GM10248 (cell line): ENCODE measurements at regions not wholly inside any gene's neighbourhood (a gene's known extent, or its start where the extent isn't known, plus 50 kb on each side); places are given as distances from the start of the nearest gene placed in this dataset.
"Not testable (repeated sequence)": the region's sequence is repeated elsewhere in the genome, so short reads cannot be mapped to it uniquely, and the experiment has no call there.

Experiments used
- CTCF ChIA-PET: fragments of 300-600 bp; sonication (Branson Sonifier 250); formaldehyde crosslinking; extraction: SDS; loops from one replicate; lab custom pipeline; 2021; ENCODE audit warnings: antibody characterized with exemption; lab: Yijun Ruan, JAX
- POLR2A ChIA-PET: fragments of 350-650 bp; sonication (Branson Sonifier 250); formaldehyde crosslinking; extraction: SDS; loops from one replicate; lab custom pipeline; 2020; ENCODE audit warnings: antibody characterized with exemption; lab: Yijun Ruan, JAX
- DNase-seq: peaks from one replicate; pipeline ENCODE4 v3.0.0; 2012; ENCODE audit errors: extremely low spot score
- CTCF ChIP-seq: IDR thresholded peaks from 2 replicates; pipeline ENCODE4 v1.5.1; 2012; ENCODE audit warnings: mild to moderate bottlenecking, low read depth; ENCODE audit errors: extremely low read depth, missing control alignments, control extremely low read depth

GRCh38 chr7:138208864-138209263, 132.6 kb downstream of the AKR1D1 start:
- ChIA-PET CTCF (no interaction called here), POLR2A (no interaction called here)
- no peak for TF ChIP-seq CTCF
- no peak for DNase-seq

GRCh38 chr7:138212314-138212713, 136.1 kb downstream of the AKR1D1 start:
- no peak for TF ChIP-seq CTCF
- ChIA-PET CTCF (interaction anchor here (1.1 kb wide), 1 partner anchor 8 kb away, joined by 3 read pairs; no protein-coding TSS in a partner anchor), POLR2A (no interaction called here)
- DNase-seq = no peak

- no peak for DNase-seq
- ChIA-PET POLR2A (no interaction called here), CTCF (interaction anchor here (1.2 to 1.7 kb wide), 2 partner anchors 21 to 23 kb away, joined by 3 read pairs; no protein-coding TSS in a partner anchor)
- TF ChIP-seq CTCF = no peak
Observed at GRCh38 chr7:138214926-138215325, 138.7 kb downstream of the AKR1D1 start.

- DNase-seq, POLR2A ChIA-PET, CTCF ChIA-PET: not testable (repeated sequence)
Observed at GRCh38 chr7:138220321-138220720, 144.1 kb downstream of the AKR1D1 start.

- POLR2A ChIA-PET, DNase-seq, CTCF ChIA-PET: not testable (repeated sequence)
Observed at GRCh38 chr7:138221388-138221787, 145.1 kb downstream of the AKR1D1 start.

- no peak for DNase-seq
- CTCF ChIA-PET = interaction anchor here (1.0 to 1.5 kb wide), 2 partner anchors 26 to 86 kb away, joined by 3 to 5 read pairs; no protein-coding TSS in a partner anchor
- TF ChIP-seq CTCF = no peak
- POLR2A ChIA-PET = no interaction called here
Observed at GRCh38 chr7:138223402-138223879, 147.2 kb downstream of the AKR1D1 start.

- no peak for DNase-seq
- POLR2A ChIA-PET = no interaction called here
- CTCF ChIA-PET = no interaction called here
- TF ChIP-seq CTCF = no peak
Observed at GRCh38 chr7:138226001-138226476, 149.8 kb downstream of the AKR1D1 start.
